Panc1 (cell line): ENCODE measurements at regions not wholly inside any gene's neighbourhood (a gene's known extent, or its start where the extent isn't known, plus 50 kb on each side); places are given as distances from the start of the nearest gene placed in this dataset.
"Not testable (repeated sequence)": the region's sequence is repeated elsewhere in the genome, so short reads cannot be mapped to it uniquely, and the experiment has no call there.

ENCODE experiments used
- ATAC-seq: fragments of 200-7000 bp; cut with Tn5 transposase; 2 replicates; pipeline ENCODE4 v1.9.1; 2020; ENCODE audit warnings: mild to moderate bottlenecking, moderate library complexity
- BruUV-seq: library from RNA; stranded (reverse); fragments of 400-500 nt; replicated peaks from 2 replicates; lab custom pipeline; 2021; lab: Mats Ljungman, UMichigan
- CTCF ChIA-PET: fragments of 300-600 bp; sonication (Branson Sonifier 250); formaldehyde crosslinking; loops from one replicate; lab custom pipeline; 2022; ENCODE audit warnings: antibody characterized with exemption; lab: Charles Lee
- POLR2A ChIA-PET: fragments of 300-600 bp; sonication (Branson Sonifier 250); formaldehyde crosslinking; loops from one replicate; lab custom pipeline; 2022; ENCODE audit warnings: antibody characterized with exemption; lab: Charles Lee
- DNase-seq: peaks from one replicate; pipeline ENCODE4 v3.0.0-alpha.2; 2010; ENCODE audit warnings: low read depth, low spot score
- H3K27ac ChIP-seq: 2 replicates; pipeline ENCODE4 v1.5.1; 2011; ENCODE audit warnings: mild to moderate bottlenecking, low read length, inconsistent platforms
- H3K27me3 ChIP-seq: fragments of 200-500 bp; sonication (Bioruptor generic); 2 replicates; pipeline ENCODE4 v1.6.0; 2014; ENCODE audit warnings: low read length, inconsistent platforms; ENCODE audit not compliant: control insufficient read depth, insufficient read depth
- H3K36me3 ChIP-seq: fragments of 200-500 bp; sonication (Bioruptor generic); 2 replicates; pipeline ENCODE4 v1.5.1; 2014; ENCODE audit warnings: inconsistent platforms, mild to moderate bottlenecking, low read length, moderate library complexity; ENCODE audit not compliant: control insufficient read depth, insufficient read depth
- H3K4me1 ChIP-seq: 2 replicates; pipeline ENCODE4 v1.5.1; 2011; ENCODE audit warnings: inconsistent platforms, mild to moderate bottlenecking, low read length, moderate library complexity; ENCODE audit not compliant: control insufficient read depth, insufficient read depth
- H3K4me3 ChIP-seq, 2 experiments: 2 replicates each; pipeline ENCODE4 v1.5.1; 2011 to 2012; ENCODE audit warnings: low read depth in 2 of 2, low read length in 2 of 2, mild to moderate bottlenecking in 2 of 2, inconsistent platforms in 1 of 2, moderate library complexity in 1 of 2
- H3K9me3 ChIP-seq: fragments of 200-500 bp; sonication (Bioruptor generic); 2 replicates; pipeline ENCODE4 v1.5.1; 2014; ENCODE audit warnings: low read depth, mild to moderate bottlenecking, inconsistent platforms, low read length, moderate library complexity; ENCODE audit not compliant: control insufficient read depth, insufficient read depth
- in situ Hi-C: cut with HindIII; loops from 2 replicates; pipeline ENCODE4 v1.10.0; 2016; ENCODE audit warnings: low sequenced_read_pairs, low pct_unique_long_range_greater_than_20kb
- intact Hi-C: fragments of 100-400 bp; cut with micrococcal nuclease; formaldehyde crosslinking; loops from one replicate; pipeline ENCODE4 v1.10.0; 2022; ENCODE audit not compliant: unreplicated experiment

DNA sequence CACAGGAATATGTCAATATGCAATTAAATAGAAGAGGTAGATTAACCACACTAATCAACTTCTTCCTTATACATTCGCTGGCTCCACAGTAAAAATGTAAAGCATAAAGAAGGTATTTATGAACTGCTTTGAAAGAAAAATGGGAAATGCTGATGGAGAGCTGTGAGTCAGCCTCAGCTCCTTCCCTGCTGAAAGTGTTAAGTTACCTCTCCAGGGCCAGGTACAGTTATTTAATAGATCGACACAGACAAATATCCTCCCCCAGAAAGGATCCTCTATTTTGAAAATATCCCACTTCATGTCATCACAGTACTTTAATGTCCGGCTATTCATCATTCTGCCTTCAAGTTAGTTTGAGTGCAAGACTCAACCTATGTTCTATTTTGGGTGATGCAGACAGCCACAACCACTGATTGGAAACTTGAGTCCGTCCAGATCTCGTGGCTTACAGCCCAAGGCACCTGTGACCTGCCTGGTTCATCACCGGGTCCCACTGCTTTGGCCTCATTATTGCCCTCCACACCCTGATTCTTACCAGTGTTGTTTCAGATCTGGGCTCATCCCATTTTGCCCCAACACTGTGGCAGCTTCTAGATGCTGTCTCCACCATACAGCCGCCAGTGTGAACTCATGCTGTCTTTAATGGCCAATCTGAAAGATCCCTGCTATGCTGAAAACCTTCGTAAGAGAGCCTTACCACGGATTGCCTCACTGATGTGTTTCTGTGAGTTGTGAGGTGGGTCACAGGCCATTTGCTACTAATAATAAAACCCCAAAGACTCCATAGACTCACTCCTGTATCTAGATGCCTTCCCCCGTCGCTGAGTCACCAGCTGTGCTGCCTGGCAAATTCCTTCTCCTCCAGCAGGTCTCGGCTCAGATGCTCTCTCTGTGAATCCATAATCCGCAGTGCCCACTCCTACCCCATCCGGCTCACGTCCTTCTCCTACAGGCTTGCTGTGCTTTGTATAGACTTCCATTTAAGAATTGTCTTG lies 56.2 kb upstream of the DDAH1 start:
- H3K4me3 ChIP-seq = peak overlapping the region; percentile 23 to 53
- POLR2A ChIA-PET, H3K36me3 ChIP-seq, in situ Hi-C loops, CTCF ChIA-PET, DNase-seq, intact Hi-C loops, H3K9me3 ChIP-seq, BruUV-seq, H3K27me3 ChIP-seq: not testable (repeated sequence)
- peak overlapping the region; percentile 94 for H3K27ac ChIP-seq
- H3K4me1 ChIP-seq = peaks cover 46% of the 10 kb centered on the region
- ATAC-seq = peak; percentile 90

DNA sequence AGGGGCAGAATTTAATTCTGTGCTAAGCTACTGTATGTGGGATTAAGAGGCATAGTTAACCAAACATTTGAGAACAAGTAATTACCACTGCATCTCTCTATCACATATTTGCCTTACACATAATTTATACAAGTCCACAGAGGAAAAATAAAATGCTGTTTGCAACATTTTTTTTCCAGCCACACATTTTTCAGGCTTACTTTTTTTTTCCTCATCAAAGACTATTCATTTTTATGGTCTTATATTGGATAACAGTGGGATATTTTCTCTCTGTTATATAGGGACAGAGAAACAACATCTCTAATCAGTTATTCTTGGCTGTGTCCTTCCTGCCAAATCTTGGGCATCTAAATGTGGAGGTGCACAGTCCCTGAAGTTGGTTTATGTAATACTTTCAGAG lies 57.5 kb upstream of the DDAH1 start:
- BruUV-seq, CTCF ChIA-PET, H3K36me3 ChIP-seq, in situ Hi-C loops, intact Hi-C loops, POLR2A ChIA-PET, DNase-seq, H3K9me3 ChIP-seq, H3K4me3 ChIP-seq, H3K27me3 ChIP-seq, ATAC-seq: not testable (repeated sequence)
- Histone ChIP-seq H3K27ac (peak overlapping the region; percentile 77), H3K4me1 (peaks cover 56% of the 10 kb centered on the region)

DNA sequence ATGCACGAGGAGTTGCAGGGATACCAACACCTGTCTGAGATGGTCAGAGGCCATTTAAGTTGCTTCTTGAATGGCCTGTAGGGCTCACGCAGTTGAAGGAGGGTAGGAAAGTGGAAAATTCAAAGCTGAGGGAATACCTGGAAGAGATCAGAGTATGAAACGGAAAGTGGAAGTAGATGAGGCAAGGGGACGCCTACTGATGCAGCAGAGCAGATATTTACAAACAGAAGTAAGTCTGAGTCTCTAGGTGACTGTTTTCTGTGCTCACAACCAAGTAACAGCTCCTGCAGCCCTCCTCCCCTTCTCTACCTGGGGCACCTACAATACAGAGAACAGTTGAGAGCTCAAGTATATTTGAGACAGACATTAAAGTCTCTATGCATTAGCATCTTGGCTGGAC lies 57.5 kb upstream of the CCN1 start:
- BruUV-seq, in situ Hi-C loops, CTCF ChIA-PET: not testable (repeated sequence)

DNA sequence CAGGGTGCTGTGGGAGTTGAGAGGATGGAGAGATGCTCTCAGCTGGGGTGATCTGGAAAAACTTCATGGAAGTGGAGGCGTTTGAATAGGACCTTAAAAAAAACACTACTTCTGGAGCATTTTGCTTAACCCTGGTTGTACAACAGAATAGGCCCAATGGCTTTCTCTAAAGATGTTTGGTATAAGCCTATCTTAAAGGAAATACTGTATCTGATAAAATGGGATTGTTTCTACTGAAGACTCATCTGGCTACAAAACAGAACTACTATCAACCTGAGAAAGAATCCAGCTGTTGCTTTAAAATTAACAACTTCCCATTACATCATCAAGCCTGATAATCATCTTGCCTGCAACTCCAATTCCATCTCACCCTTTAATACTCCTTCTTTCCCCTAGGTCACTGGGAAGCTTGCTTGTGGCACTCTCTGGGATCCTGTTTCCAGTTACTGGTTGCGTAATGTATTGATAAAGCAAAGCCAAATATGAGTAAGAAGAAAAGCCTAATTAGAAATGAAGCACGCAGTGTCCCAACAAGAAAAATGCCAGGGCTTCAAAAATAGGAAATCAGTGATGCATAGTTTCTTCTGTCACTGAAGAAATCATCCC lies 56.2 kb upstream of the CCN1 start:
- BruUV-seq, in situ Hi-C loops, intact Hi-C loops, CTCF ChIA-PET, H3K27me3 ChIP-seq, ATAC-seq, H3K36me3 ChIP-seq, H3K9me3 ChIP-seq, POLR2A ChIA-PET, H3K4me3 ChIP-seq, DNase-seq: not testable (repeated sequence)
- Histone ChIP-seq H3K27ac (peak overlapping the region; percentile 77), H3K4me1 (peaks cover 48% of the 10 kb centered on the region)

More for the DNA sequence above, 57.5 kb upstream of the CCN1 start:
- DNase-seq, H3K9me3 ChIP-seq, intact Hi-C loops, POLR2A ChIA-PET, H3K4me3 ChIP-seq, H3K27me3 ChIP-seq, H3K36me3 ChIP-seq: not testable (repeated sequence)
- ATAC-seq = peak; percentile 13; the same call in 1 of the 2 replicates
- Histone ChIP-seq H3K27ac (peak overlapping the region; percentile 77), H3K4me1 (peaks cover 54% of the 10 kb centered on the region)

DNA sequence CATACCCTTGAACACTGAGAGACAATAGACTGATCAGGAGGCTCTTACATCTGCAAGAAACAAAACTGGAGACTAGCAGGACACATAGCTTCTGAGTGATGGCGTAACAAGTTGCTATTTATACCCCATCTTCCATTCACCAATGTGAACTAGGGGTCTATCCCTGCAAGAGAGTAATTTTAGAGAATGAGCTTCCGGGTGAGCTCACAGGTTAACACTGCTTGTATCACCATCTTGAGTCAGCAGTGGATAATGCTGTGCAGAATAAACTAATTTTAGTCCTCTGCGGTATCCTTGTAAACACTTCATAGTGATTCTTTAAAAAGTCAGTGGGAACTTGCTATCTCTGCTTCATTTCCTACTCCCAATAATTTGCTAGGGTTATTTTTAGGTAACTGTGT lies 55.0 kb upstream of the CCN1 start:
- intact Hi-C loops, ATAC-seq, H3K4me3 ChIP-seq, POLR2A ChIA-PET, BruUV-seq, H3K27me3 ChIP-seq, H3K36me3 ChIP-seq, H3K9me3 ChIP-seq, DNase-seq, in situ Hi-C loops: not testable (repeated sequence)
- CTCF ChIA-PET = interaction anchor here (0.6 kb wide), 1 partner anchor 60 kb away, joined by 3 read pairs; no protein-coding TSS in a partner anchor
- Histone ChIP-seq H3K4me1 (peaks cover 44% of the 10 kb centered on the region), H3K27ac (peak overlapping the region; percentile 93)

- H3K4me3 ChIP-seq, H3K36me3 ChIP-seq, in situ Hi-C loops, POLR2A ChIA-PET, BruUV-seq, intact Hi-C loops, H3K27me3 ChIP-seq, CTCF ChIA-PET, H3K9me3 ChIP-seq, DNase-seq: not testable (repeated sequence)
- peak overlapping the region; percentile 93 for H3K27ac ChIP-seq
- H3K4me1 ChIP-seq = peaks cover 42% of the 10 kb centered on the region
- peak; percentile 23; the same call in 1 of the 2 replicates for ATAC-seq
These were observed 54.3 kb upstream of the CCN1 start for GRCh38 chr1:85526216-85526615.

- CTCF ChIA-PET, H3K36me3 ChIP-seq, H3K4me3 ChIP-seq, H3K9me3 ChIP-seq, POLR2A ChIA-PET, in situ Hi-C loops, intact Hi-C loops, BruUV-seq, DNase-seq, H3K27me3 ChIP-seq: not testable (repeated sequence)
- Histone ChIP-seq H3K27ac (peak overlapping the region; percentile 78), H3K4me1 (peaks cover 42% of the 10 kb centered on the region)
- peak; percentile 87 for ATAC-seq
These were observed 53.4 kb upstream of the CCN1 start for GRCh38 chr1:85527145-85527544.
